Activated CD8-positive, alpha-beta memory T cell treated with anti-CD3 and anti-CD28 coated beads for 4 hours (primary cell): ENCODE measurements at regions not wholly inside any gene's neighbourhood (a gene's known extent, or its start where the extent isn't known, plus 50 kb on each side); places are given as distances from the start of the nearest gene placed in this dataset.
"Not testable (repeated sequence)": the region's sequence is repeated elsewhere in the genome, so short reads cannot be mapped to it uniquely, and the experiment has no call there.

Source experiments
- DNase-seq, 2 donors: peaks; one replicate each; pipeline ENCODE4 v3.0.0-alpha.2; 2020; ENCODE audit warnings: low read depth in 2 of 2

- DNase-seq = no peak
Measured at GRCh38 chr6:20341096-20341495, 60.6 kb upstream of the E2F3 start.

GRCh38 chr6:20341564-20341963 lies 60.1 kb upstream of the E2F3 start:
- DNase-seq = no peak

- not testable (repeated sequence) for DNase-seq
Measured at GRCh38 chr6:20346948-20347347, 54.7 kb upstream of the E2F3 start.

GRCh38 chr6:20348041-20348440 lies 53.6 kb upstream of the E2F3 start:
- DNase-seq = no peak

- no peak for DNase-seq
Measured at GRCh38 chr6:20349225-20349624, 52.5 kb upstream of the E2F3 start.

GRCh38 chr6:20350215-20350614 lies 51.5 kb upstream of the E2F3 start:
- DNase-seq = no peak

- DNase-seq = no peak
Measured at GRCh38 chr6:20351534-20351933, 50.1 kb upstream of the E2F3 start.
